ENCODE measurements at regions not wholly inside any gene's neighbourhood (a gene's known extent, or its start where the extent isn't known, plus 50 kb on each side); places are given as distances from the start of the nearest gene placed in this dataset.

GRCh38 chr7:85292908-85293576 lies 106.2 kb upstream of the SEMA3D start:
- no peak overlapping the region for H3K9ac ChIP-seq (ENCODE audit: insufficient read depth in 1 of 2, low read depth in 2 of 2, low read length in 2 of 2)
- ATAC-seq, result no peak
- no peaks in the 10 kb centered on the region for H3K36me3 ChIP-seq (ENCODE audit: control insufficient read depth, insufficient read depth, low read length)
- TF ChIP-seq ZNF75A (CRISPR knock-in tag; IDR thresholded peaks at IDR 0.05) (no peak), ZNF780A (CRISPR knock-in tag; IDR thresholded peaks at IDR 0.05) (no peak)
- no peaks in the 10 kb centered on the region for H4K20me1 ChIP-seq (replicated peaks; ENCODE audit: control insufficient read depth, insufficient read depth, low read length)
- no peak overlapping the region for H3K27ac ChIP-seq (ENCODE audit: extremely low read depth, low read depth, low read length)
- H2AFZ ChIP-seq (ENCODE audit: low read depth, low read length), result no peak overlapping the region
- H3K4me2 ChIP-seq (ENCODE audit: insufficient read depth, low read length), result no peak overlapping the region
- H3K4me3 ChIP-seq, result no peak overlapping the region
- H3K27me3 ChIP-seq (ENCODE audit: control insufficient read depth in 2 of 2, insufficient read depth in 2 of 2, low read length in 2 of 2), result no peaks in the 10 kb centered on the region
- H3K9me1 ChIP-seq (ENCODE audit: control insufficient read depth, insufficient read depth, low read length), result no peaks in the 10 kb centered on the region
- no peak for DNase-seq (ENCODE audit: extremely low read depth in 1 of 4, low spot score in 3 of 4)
- FAIRE-seq, result no peak
- in situ Hi-C loops (cut with MboI) (no loop called here), intact Hi-C loops (cut with micrococcal nuclease) (no loop called here)
- no peaks in the 10 kb centered on the region; the same call in 1 of the 2 replicates for H3K9me3 ChIP-seq (replicated peaks; ENCODE audit: control insufficient read depth, insufficient read depth, low read depth, low read length)
- ChIA-PET POLR2A (no interaction called here), CTCF (ENCODE audit: low intra/inter-chr PET ratio) (no interaction called here)
- H3K79me2 ChIP-seq (ENCODE audit: control insufficient read depth, insufficient read depth, low read length), result no peaks in the 10 kb centered on the region
- BruUV-seq (replicated peaks), result no TSS peak
- H3K4me1 ChIP-seq (replicated peaks in 1 of 2; ENCODE audit: control insufficient read depth in 2 of 2, insufficient read depth in 2 of 2, low read length in 2 of 2), result no peaks in the 10 kb centered on the region

GRCh38 chr7:85290269-85290668 lies 103.4 kb upstream of the SEMA3D start:
- no peak for FAIRE-seq
- no peak for ATAC-seq
- Histone ChIP-seq H3K4me2 (ENCODE audit: insufficient read depth, low read length) (no peak overlapping the region), H3K4me3 (no peak overlapping the region), H3K9ac (ENCODE audit: insufficient read depth in 1 of 2, low read depth in 2 of 2, low read length in 2 of 2) (no peak overlapping the region), H3K9me3 (replicated peaks; ENCODE audit: control insufficient read depth, insufficient read depth, low read depth, low read length) (peaks cover 2% of the 10 kb centered on the region), H3K27me3 (ENCODE audit: control insufficient read depth in 2 of 2, insufficient read depth in 2 of 2, low read length in 2 of 2) (no peaks in the 10 kb centered on the region), H3K9me1 (ENCODE audit: control insufficient read depth, insufficient read depth, low read length) (no peaks in the 10 kb centered on the region), H3K79me2 (ENCODE audit: control insufficient read depth, insufficient read depth, low read length) (no peaks in the 10 kb centered on the region), H4K20me1 (replicated peaks; ENCODE audit: control insufficient read depth, insufficient read depth, low read length) (no peaks in the 10 kb centered on the region), H3K27ac (ENCODE audit: extremely low read depth, low read depth, low read length) (no peak overlapping the region), H3K4me1 (replicated peaks in 1 of 2; ENCODE audit: control insufficient read depth in 2 of 2, insufficient read depth in 2 of 2, low read length in 2 of 2) (no peaks in the 10 kb centered on the region), H2AFZ (ENCODE audit: low read depth, low read length) (no peak overlapping the region), H3K36me3 (ENCODE audit: control insufficient read depth, insufficient read depth, low read length) (no peaks in the 10 kb centered on the region)
- in situ Hi-C loops (cut with MboI), result no loop called here
- BruUV-seq (replicated peaks), result no TSS peak
- no peak for TF ChIP-seq FIP1L1 (IDR thresholded peaks at IDR 0.05; ENCODE audit: low read depth, low read length, poor library complexity, severe bottlenecking)
- no peak for TF ChIP-seq CHCHD3 (CRISPR knock-in tag; IDR thresholded peaks at IDR 0.05)
- no peak for TF ChIP-seq YY1 (IDR thresholded peaks at IDR 0.05; ENCODE audit: borderline replicate concordance in 1 of 3, control insufficient read depth in 1 of 3, extremely low read depth in 1 of 3, insufficient read depth in 3 of 3, insufficient read length in 1 of 3, insufficient replicate concordance in 2 of 3, low read depth in 1 of 3, low read length in 2 of 3)
- TF ChIP-seq ZNF785 (CRISPR knock-in tag; IDR thresholded peaks at IDR 0.05), result no peak
- TF ChIP-seq RERE (CRISPR knock-in tag; IDR thresholded peaks at IDR 0.05; ENCODE audit: borderline replicate concordance), result no peak
- no peak for TF ChIP-seq ZBTB34 (CRISPR knock-in tag; IDR thresholded peaks at IDR 0.05)
- intact Hi-C loops (cut with micrococcal nuclease), result no loop called here
- CTCF ChIA-PET (ENCODE audit: low intra/inter-chr PET ratio), result no interaction called here
- POLR2A ChIA-PET, result no interaction called here
- DNase-seq (ENCODE audit: extremely low read depth in 1 of 4, low spot score in 3 of 4), result no peak
- WGBS (ENCODE audit: insufficient coverage, low coverage, missing lambda C conversion rate), result 0% methylated on average over 2 of the region's 2 CpGs

Measured in K562 (cell line).